VCaP (cell line): ENCODE measurements at regions not wholly inside any gene's neighbourhood (a gene's known extent, or its start where the extent isn't known, plus 50 kb on each side); places are given as distances from the start of the nearest gene placed in this dataset.

Experiments
- H3K27ac ChIP-seq: fragments of 450-650 bp; 2 replicates; pipeline ENCODE4 v1.5.1; 2017
- CTCF ChIP-seq: fragments of 450-650 bp; conservative IDR thresholded peaks from 2 replicates; pipeline ENCODE4 v1.5.1; 2017; ENCODE audit warnings: mild to moderate bottlenecking, moderate library complexity

GRCh38 chr17:71467719-71468118, 653.1 kb upstream of the SOX9 start:
- no peak for TF ChIP-seq CTCF
- H3K27ac ChIP-seq, result no peak overlapping the region

GRCh38 chr17:71470062-71470461, 650.8 kb upstream of the SOX9 start:
- no peak overlapping the region for H3K27ac ChIP-seq
- no peak for TF ChIP-seq CTCF

- H3K27ac ChIP-seq, result peak overlapping the region; percentile 22; the same call in 1 of the 2 replicates
- peak; percentile 83 for TF ChIP-seq CTCF
Observed at GRCh38 chr17:71472809-71473789, 647.7 kb upstream of the SOX9 start.

- no peak for TF ChIP-seq CTCF
- no peak overlapping the region for H3K27ac ChIP-seq
Observed at GRCh38 chr17:71477356-71477755, 643.5 kb upstream of the SOX9 start.

- no peak for TF ChIP-seq CTCF
- H3K27ac ChIP-seq, result no peak overlapping the region
Observed at GRCh38 chr17:71480099-71480498, 640.7 kb upstream of the SOX9 start.

GRCh38 chr17:71482625-71483024, 638.2 kb upstream of the SOX9 start:
- H3K27ac ChIP-seq, result no peak overlapping the region
- TF ChIP-seq CTCF, result no peak

GRCh38 chr17:71484546-71484945, 636.3 kb upstream of the SOX9 start:
- no peak overlapping the region for H3K27ac ChIP-seq
- TF ChIP-seq CTCF, result no peak
